Upper lobe of right lung (tissue), 1 donor: ENCODE measurements at regions not wholly inside any gene's neighbourhood (a gene's known extent, or its start where the extent isn't known, plus 50 kb on each side); places are given as distances from the start of the nearest gene placed in this dataset.

Experiments
- ATAC-seq: fragments of 200-7000 bp; cut with Tn5 transposase; one replicate; pipeline ENCODE4 v1.9.1; 2020; ENCODE audit warnings: mild to moderate bottlenecking, moderate library complexity
- DNase-seq: peaks from one replicate; pipeline ENCODE4 v3.0.0-alpha.2; 2020
- H3K27ac ChIP-seq: fragments of 200-600 bp; one replicate; pipeline ENCODE4 v1.8.0; 2022
- H3K27me3 ChIP-seq: fragments of 200-600 bp; one replicate; pipeline ENCODE4 v1.8.0; 2022; ENCODE audit warnings: mild to moderate bottlenecking
- H3K36me3 ChIP-seq: fragments of 200-600 bp; one replicate; pipeline ENCODE4 v1.8.0; 2022
- H3K4me1 ChIP-seq: fragments of 200-600 bp; one replicate; pipeline ENCODE4 v1.8.0; 2022
- H3K4me3 ChIP-seq: fragments of 200-600 bp; one replicate; pipeline ENCODE4 v1.8.0; 2022; ENCODE audit warnings: mild to moderate bottlenecking
- H3K9me3 ChIP-seq: fragments of 200-600 bp; one replicate; pipeline ENCODE4 v1.8.0; 2022
- intact Hi-C: fragments of 100-400 bp; cut with DNase I; formaldehyde crosslinking; loops from one replicate; pipeline ENCODE4 v1.11.0; 2022
- TF ChIP-seq, protein P1 (sequence below): fragments of 200-600 bp; IDR thresholded peaks from one replicate; pipeline ENCODE4 v1.8.0; 2022; ENCODE audit warnings: antibody characterized with exemption
- donor health status: DM: no; HTN: yes; CAD: no; lungs with severe emphysema.

DNA sequence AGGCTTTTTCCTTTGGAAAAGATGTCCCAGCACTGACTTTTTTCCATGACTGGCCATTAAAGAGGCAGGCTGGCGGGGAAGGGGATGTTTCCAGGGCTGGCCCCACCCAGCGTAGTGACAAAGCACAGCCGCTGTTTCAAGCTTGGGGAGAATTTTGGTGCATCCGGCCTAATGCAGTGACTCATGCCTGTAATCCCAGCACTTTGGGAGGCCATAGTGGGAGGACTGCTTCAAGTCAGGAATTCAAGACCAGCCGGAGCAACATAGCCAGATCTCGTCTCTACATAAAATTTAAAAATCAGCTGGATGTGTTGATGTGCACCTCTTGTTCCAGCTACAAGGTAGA, 78.0 kb upstream of the SH3BP4 start:
- intact Hi-C loops: no loop called here
- H3K9me3 ChIP-seq: no peaks in the 10 kb centered on the region
- H3K4me1 ChIP-seq: no peaks in the 10 kb centered on the region
- TF ChIP-seq, protein P1, sequence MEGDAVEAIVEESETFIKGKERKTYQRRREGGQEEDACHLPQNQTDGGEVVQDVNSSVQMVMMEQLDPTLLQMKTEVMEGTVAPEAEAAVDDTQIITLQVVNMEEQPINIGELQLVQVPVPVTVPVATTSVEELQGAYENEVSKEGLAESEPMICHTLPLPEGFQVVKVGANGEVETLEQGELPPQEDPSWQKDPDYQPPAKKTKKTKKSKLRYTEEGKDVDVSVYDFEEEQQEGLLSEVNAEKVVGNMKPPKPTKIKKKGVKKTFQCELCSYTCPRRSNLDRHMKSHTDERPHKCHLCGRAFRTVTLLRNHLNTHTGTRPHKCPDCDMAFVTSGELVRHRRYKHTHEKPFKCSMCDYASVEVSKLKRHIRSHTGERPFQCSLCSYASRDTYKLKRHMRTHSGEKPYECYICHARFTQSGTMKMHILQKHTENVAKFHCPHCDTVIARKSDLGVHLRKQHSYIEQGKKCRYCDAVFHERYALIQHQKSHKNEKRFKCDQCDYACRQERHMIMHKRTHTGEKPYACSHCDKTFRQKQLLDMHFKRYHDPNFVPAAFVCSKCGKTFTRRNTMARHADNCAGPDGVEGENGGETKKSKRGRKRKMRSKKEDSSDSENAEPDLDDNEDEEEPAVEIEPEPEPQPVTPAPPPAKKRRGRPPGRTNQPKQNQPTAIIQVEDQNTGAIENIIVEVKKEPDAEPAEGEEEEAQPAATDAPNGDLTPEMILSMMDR: no peak
- no peak overlapping the region for H3K4me3 ChIP-seq
- ATAC-seq: no peak
- H3K27me3 ChIP-seq: no peaks in the 10 kb centered on the region
- H3K36me3 ChIP-seq: no peaks in the 10 kb centered on the region
- no peak for DNase-seq
- no peak overlapping the region for H3K27ac ChIP-seq

DNA sequence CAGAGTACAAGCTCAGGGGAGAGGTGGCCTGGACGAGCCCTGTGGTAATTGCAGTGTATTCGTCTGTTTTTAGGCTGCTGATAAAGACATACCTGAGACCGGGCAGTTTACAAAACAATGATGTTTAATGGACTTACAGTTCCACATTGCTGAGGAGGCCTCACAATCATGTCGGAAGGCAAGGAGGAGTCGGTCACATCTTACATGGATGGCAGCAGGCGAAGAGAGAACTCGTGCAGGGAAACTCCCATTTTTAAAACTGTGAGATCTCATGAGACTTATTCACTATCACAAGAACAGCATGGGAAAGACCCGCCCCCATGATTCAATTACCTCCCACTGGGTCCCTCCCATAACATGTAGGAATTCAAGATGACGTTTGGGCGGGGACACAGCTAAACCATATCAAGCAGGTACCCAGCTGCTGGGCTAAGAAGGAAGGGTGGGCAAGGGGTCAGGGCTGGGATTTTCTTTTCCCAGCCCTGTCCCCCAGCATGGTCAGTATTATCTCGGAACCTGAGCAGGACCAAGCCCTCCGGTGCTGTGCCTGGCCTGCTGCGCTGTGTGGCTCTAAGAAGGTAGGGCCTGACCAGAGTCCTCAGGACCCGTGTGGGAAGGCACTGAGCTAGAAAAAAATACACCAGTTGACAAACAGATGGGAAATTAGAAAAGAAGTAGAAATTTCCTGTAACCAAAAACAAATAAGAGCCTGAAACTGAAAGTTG, 78.6 kb upstream of the SH3BP4 start:
- ATAC-seq (no peak), DNase-seq (no peak)
- H3K4me1 ChIP-seq: no peaks in the 10 kb centered on the region
- no peak overlapping the region for H3K4me3 ChIP-seq
- no peaks in the 10 kb centered on the region for H3K36me3 ChIP-seq
- TF ChIP-seq, protein P1: no peak
- intact Hi-C loops: no loop called here
- H3K9me3 ChIP-seq: no peaks in the 10 kb centered on the region
- H3K27me3 ChIP-seq: no peaks in the 10 kb centered on the region
- H3K27ac ChIP-seq: no peak overlapping the region

DNA sequence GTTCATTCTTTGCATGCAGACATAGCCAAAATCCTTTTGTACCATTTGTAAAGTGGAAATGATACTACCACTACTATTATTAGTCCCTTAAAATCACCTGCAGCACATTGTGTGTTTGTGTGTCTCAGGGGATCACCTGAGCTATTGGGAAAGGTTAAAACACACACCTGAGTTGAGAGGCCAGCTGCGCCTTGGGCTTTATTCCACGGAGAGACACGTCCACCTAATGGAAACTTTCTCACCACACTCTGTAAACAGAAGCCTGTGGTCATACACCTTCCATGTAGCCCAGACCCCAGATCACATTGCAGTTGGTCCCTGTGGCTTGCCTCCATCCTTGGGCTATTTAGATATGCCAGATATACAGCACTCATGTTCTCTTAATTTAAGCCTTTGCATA, 81.8 kb upstream of the SH3BP4 start:
- Histone ChIP-seq H3K36me3 (no peaks in the 10 kb centered on the region), H3K9me3 (no peaks in the 10 kb centered on the region), H3K27me3 (no peaks in the 10 kb centered on the region), H3K4me3 (no peak overlapping the region), H3K4me1 (no peaks in the 10 kb centered on the region), H3K27ac (no peak overlapping the region)
- TF ChIP-seq, protein P1: no peak
- intact Hi-C loops: no loop called here
- no peak for ATAC-seq
- DNase-seq: no peak

DNA sequence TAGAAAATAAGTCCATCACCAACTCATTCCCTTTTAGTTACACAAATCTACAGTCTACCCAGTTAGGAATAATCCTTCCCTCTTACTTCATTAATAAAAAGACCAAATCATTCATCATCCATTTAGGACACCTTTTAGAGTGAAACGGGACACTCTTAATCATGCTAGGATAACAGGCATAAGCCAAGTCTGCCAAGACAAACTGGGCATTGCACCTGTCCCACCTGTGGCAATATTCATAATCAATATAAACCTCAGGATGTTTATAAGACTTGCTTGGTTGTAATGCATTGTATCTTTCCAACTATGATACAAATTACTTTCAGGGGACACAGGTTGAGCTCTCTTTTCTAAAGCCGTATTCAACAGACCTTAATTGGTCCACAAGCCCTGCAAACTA, 82.7 kb upstream of the SH3BP4 start:
- Histone ChIP-seq H3K27ac (no peak overlapping the region), H3K27me3 (no peaks in the 10 kb centered on the region), H3K9me3 (no peaks in the 10 kb centered on the region), H3K36me3 (no peaks in the 10 kb centered on the region), H3K4me1 (no peaks in the 10 kb centered on the region), H3K4me3 (no peak overlapping the region)
- intact Hi-C loops: no loop called here
- ATAC-seq (no peak), DNase-seq (no peak)
- TF ChIP-seq, protein P1: no peak

DNA sequence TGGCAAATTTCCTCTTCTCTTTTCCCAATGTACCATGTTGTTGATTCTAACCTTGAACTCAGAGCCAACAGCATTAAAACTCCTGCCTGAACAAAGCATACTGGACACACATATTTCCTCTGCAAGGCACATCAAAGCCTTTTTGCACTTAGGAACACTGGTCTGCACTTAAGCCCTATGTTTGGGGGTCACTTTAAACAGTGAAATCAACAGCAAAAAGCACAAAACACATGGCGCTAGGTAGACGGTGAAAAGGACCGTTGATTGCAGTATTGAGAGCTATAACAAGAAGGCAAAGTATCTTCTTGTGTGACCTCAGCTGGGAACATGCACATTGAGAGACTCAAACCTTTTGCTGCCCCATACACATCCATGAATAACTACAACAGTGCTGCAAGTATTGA, 83.9 kb upstream of the SH3BP4 start:
- ATAC-seq (no peak), DNase-seq (no peak)
- TF ChIP-seq, protein P1: no peak
- Histone ChIP-seq H3K27me3 (no peaks in the 10 kb centered on the region), H3K4me3 (no peak overlapping the region), H3K9me3 (no peaks in the 10 kb centered on the region), H3K27ac (no peak overlapping the region), H3K4me1 (no peaks in the 10 kb centered on the region), H3K36me3 (no peaks in the 10 kb centered on the region)
- intact Hi-C loops: no loop called here

DNA sequence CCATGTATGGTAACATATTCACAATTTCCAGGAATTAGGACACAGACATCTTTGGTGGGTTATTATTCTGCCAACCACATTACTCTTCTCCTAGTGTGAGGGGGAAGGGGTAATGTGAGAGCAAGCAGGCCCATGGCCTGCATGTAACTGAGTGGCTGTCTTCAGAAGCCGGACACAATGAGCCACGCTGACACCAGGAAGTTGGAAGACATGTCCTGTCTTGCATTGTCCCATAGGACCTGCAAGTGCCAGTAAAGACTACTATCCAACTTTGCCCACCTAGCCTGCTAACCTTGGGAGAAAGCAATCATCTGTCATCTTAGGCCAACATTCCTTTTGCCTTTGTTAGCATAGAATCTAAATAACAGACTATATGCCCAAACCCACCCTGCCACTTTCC, 86.2 kb upstream of the SH3BP4 start:
- ATAC-seq (no peak), DNase-seq (no peak)
- Histone ChIP-seq H3K4me3 (no peak overlapping the region), H3K9me3 (no peaks in the 10 kb centered on the region), H3K4me1 (no peaks in the 10 kb centered on the region), H3K27ac (no peak overlapping the region), H3K27me3 (no peaks in the 10 kb centered on the region), H3K36me3 (no peaks in the 10 kb centered on the region)
- intact Hi-C loops: no loop called here
- TF ChIP-seq, protein P1: no peak
